Mammary epithelial cell (primary cell): ENCODE measurements at regions not wholly inside any gene's neighbourhood (a gene's known extent, or its start where the extent isn't known, plus 50 kb on each side); places are given as distances from the start of the nearest gene placed in this dataset.

Experiments
- EZH2 ChIP-seq: IDR thresholded peaks from 2 replicates; pipeline ENCODE4 v1.6.1; 2012; ENCODE audit warnings: low read length, inconsistent platforms, borderline replicate concordance
- TF ChIP-seq, protein P1 (sequence below), 2 donors: IDR thresholded peaks in 1 of 2; conservative IDR thresholded peaks in 1 of 2; 2 replicates each; pipeline ENCODE4 v1.5.1; 2011 to 2012; ENCODE audit warnings: inconsistent platforms in 2 of 2, low read length in 2 of 2, mild to moderate bottlenecking in 2 of 2, control low read depth in 1 of 2, low read depth in 1 of 2; ENCODE audit not compliant: insufficient read depth in 1 of 2; ENCODE audit errors: extremely low read depth in 1 of 2

DNA sequence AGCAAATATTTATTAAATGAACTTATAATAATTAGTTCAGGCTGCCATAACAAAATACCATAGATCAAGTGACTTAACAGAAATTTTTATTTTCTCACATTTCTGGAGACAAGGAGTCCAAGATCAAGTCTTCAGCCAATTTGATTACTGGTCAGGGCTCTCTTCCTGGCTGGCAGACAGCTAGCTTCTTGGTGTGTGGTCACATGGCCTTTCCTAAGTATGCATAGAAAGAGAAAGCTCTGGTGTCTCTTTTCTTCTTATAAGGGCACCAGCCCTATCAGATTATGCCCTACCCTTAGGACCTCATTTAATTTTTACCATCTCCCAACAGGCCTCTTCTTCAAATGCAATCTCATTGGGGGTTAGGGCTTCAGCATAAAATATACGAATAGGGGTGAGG lies 438.5 kb upstream of the INTU start:
- TF ChIP-seq, protein P1, sequence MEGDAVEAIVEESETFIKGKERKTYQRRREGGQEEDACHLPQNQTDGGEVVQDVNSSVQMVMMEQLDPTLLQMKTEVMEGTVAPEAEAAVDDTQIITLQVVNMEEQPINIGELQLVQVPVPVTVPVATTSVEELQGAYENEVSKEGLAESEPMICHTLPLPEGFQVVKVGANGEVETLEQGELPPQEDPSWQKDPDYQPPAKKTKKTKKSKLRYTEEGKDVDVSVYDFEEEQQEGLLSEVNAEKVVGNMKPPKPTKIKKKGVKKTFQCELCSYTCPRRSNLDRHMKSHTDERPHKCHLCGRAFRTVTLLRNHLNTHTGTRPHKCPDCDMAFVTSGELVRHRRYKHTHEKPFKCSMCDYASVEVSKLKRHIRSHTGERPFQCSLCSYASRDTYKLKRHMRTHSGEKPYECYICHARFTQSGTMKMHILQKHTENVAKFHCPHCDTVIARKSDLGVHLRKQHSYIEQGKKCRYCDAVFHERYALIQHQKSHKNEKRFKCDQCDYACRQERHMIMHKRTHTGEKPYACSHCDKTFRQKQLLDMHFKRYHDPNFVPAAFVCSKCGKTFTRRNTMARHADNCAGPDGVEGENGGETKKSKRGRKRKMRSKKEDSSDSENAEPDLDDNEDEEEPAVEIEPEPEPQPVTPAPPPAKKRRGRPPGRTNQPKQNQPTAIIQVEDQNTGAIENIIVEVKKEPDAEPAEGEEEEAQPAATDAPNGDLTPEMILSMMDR (conservative IDR thresholded peaks at IDR 0.05 in 1 of 2, IDR thresholded peaks at IDR 0.05 in 1 of 2; ENCODE audit: extremely low read depth in 1 of 2, insufficient read depth in 1 of 2, low read depth in 1 of 2, low read length in 2 of 2), result no peak
- TF ChIP-seq EZH2, result no peak
